GM12872 (cell line): ENCODE measurements at regions not wholly inside any gene's neighbourhood (a gene's known extent, or its start where the extent isn't known, plus 50 kb on each side); places are given as distances from the start of the nearest gene placed in this dataset.

Experiments
- TF ChIP-seq, protein P1 (sequence below): IDR thresholded peaks from 3 replicates; pipeline ENCODE4 v1.5.1; 2011; ENCODE audit warnings: low read depth, mild to moderate bottlenecking, low read length, moderate library complexity; ENCODE audit not compliant: insufficient read depth

DNA sequence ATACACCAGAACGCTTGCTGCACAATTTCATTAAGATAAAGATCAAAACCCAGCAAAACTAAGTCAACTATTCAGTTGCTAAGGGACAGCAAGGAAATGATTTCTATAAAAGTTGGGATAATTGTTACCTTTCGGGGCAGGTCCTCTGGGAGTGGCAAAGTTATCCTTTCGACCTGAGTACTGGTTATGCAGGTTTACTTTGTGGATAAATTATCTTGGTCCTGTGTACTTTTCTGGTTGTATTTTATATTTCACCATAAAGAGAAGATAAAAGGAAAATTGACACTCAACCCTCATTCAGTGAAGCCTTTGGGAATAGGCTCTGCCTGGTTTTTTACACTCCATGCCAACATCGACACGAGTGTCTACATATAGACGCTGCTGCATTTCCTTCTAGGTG, 146.5 kb downstream of the SYK start:
- TF ChIP-seq, protein P1, sequence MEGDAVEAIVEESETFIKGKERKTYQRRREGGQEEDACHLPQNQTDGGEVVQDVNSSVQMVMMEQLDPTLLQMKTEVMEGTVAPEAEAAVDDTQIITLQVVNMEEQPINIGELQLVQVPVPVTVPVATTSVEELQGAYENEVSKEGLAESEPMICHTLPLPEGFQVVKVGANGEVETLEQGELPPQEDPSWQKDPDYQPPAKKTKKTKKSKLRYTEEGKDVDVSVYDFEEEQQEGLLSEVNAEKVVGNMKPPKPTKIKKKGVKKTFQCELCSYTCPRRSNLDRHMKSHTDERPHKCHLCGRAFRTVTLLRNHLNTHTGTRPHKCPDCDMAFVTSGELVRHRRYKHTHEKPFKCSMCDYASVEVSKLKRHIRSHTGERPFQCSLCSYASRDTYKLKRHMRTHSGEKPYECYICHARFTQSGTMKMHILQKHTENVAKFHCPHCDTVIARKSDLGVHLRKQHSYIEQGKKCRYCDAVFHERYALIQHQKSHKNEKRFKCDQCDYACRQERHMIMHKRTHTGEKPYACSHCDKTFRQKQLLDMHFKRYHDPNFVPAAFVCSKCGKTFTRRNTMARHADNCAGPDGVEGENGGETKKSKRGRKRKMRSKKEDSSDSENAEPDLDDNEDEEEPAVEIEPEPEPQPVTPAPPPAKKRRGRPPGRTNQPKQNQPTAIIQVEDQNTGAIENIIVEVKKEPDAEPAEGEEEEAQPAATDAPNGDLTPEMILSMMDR: no peak

DNA sequence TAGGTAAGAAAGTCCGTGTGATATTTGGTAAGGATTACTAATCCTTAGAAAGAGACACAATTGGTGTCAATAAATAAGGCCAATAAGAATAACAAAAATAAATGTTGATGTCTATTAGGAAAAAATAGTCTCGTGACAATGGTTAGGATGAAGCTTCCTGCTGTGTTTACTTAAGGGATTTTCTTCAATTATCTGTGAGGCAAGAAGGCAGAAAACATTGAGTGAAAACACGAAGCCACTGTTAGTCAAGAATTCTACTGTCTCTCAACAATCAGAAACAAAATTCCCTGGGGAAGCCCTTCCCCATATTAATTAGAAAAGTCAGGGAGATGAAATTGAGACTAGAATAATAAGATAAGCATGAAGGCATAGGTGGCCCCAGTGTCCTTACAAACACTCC, 149.0 kb downstream of the SYK start:
- TF ChIP-seq, protein P1: no peak

DNA sequence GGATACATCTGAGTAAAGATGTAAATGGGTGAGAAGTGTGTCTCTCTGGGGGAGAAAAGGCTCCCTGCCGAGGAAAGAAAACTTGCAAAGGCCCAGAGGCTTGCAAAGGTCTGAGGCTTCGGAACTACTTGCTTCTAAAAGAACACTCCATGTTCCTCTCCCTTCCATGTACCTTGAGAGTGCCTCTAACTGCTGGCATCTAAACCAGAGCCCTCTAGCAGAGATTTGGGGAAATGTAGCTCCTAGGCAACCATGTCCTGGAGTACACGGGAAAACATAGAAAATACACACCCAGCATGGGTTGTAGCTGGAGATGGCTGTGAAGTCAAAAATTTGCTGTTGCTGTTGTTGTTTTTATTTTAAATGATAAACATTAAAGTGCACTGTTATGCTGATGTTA, 151.6 kb downstream of the SYK start:
- TF ChIP-seq, protein P1: no peak

DNA sequence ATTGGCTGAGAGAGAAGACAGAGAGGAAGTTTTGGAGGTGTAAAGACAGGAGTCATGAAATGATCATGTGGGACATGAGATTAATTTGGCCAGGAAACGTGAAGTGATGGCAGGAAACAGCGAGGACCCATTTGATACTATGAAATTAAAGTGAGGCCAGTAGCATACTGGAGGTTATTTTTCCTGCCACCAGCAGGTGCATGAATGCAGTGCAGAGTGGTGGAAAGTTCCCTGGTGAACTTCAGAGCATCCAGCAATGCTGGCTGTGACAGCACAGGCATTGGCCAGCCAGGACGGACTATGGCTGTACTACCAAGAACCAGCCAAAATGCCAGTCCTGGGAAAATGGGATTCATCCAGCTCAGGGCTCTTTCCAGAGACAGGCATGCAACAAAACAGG, 152.2 kb downstream of the SYK start:
- TF ChIP-seq, protein P1: no peak

DNA sequence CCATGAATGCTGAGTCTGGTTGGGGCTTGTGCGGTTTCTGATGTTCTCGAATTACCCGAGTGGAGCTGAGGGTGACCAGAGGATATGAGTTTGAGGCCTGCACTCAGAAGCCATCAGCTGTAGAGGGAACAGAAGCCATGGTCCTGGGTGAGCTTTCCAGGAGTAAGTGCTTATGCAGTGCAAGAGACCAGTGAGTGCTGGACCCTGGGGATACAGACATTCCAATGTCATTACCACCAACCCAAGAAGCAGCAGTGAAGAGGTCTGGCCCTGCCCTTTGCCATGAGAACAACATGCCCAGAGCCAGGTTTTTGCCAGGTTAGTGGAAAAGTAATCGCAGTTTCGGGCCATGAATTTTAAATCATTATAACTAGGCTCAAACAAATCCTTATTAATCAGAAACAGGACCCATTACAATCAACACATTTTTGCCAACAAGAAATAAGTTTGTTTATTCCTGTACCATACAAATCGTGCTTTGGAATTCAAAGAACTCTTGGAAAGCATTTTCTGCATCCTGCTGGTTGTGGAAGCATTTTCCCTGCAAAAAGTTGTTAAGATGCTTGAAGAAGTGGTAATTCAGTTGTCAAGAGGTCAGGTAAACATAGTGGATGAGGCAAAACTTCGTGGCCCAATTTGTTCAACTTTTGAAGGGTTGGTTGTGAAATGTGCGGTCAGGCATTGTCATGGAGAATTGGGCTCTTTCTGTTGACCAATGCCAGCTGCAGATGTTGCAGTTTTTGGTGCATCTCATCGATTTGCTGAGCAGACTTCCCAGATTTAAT, 154.6 kb downstream of the SYK start:
- TF ChIP-seq, protein P1: no peak

DNA sequence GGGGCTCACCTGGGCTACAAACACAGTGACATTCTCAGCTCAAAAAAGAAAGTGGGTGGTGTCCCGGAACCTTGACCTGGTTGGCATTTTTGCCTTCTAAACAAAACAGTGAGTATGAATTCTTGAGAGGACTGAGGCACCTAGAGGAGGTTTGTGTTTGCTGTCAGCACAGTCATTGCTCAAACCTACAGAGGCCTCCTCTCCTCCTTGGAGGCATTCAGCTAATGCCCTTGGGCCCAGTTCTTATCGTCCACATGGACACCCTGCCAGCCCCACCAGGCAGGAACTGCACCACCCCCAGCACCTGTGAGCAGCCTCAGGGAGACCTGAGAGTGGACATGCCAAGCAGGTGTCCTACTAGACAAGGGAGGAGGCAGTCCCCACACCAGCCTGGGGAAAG, 156.7 kb downstream of the SYK start:
- TF ChIP-seq, protein P1: no peak

DNA sequence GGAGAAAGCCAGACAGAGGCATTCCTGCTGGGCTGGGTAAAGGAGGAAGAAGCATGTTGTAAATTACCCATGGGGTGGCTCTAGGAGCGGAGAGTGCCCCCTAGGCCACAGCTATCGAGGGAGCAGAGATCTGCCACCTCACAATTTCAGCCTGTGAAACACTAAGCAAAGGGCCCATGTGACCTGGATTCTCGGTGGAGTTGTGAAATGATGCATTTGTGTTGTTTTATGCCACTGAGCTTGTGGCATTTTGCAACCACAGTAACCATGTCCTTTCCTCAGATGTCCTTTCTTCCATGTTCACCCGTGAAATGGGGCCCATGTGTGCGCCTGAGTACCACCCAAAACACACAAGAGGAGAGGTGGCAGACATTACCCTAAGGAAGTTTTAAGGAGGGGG, 159.3 kb downstream of the SYK start:
- TF ChIP-seq, protein P1: no peak
